Upper lobe of left lung (tissue), 4 donors: ENCODE measurements at regions not wholly inside any gene's neighbourhood (a gene's known extent, or its start where the extent isn't known, plus 50 kb on each side); places are given as distances from the start of the nearest gene placed in this dataset.

Source experiments
- EP300 ChIP-seq, 4 donors: sonication (generic); formaldehyde crosslinking; IDR thresholded peaks; one replicate each; pipeline ENCODE4 v1.5.1; 2017; ENCODE audit warnings: antibody characterized with exemption in 4 of 4, control low read depth in 2 of 4
- POLR2A ChIP-seq, 4 donors: fragments of 450-650 bp; IDR thresholded peaks; one replicate each; pipeline ENCODE4 v1.5.1; 2016 to 2017; ENCODE audit warnings: antibody characterized with exemption in 4 of 4, mild to moderate bottlenecking in 2 of 4
- POLR2AphosphoS5 ChIP-seq, 2 donors: sonication (generic); formaldehyde crosslinking; IDR thresholded peaks; one replicate each; pipeline ENCODE4 v1.5.1; 2017; ENCODE audit warnings: antibody characterized with exemption in 2 of 2
- TF ChIP-seq, protein P1 (sequence below), 6 experiments: fragments of 450-650 bp in 4 of 6; fragments of 200-600 bp in 2 of 6; sonication (generic) in 2 of 6; IDR thresholded peaks; one replicate each; pipeline ENCODE4 v1.5.1; 2016 to 2019; ENCODE audit warnings: antibody characterized with exemption in 6 of 6

DNA sequence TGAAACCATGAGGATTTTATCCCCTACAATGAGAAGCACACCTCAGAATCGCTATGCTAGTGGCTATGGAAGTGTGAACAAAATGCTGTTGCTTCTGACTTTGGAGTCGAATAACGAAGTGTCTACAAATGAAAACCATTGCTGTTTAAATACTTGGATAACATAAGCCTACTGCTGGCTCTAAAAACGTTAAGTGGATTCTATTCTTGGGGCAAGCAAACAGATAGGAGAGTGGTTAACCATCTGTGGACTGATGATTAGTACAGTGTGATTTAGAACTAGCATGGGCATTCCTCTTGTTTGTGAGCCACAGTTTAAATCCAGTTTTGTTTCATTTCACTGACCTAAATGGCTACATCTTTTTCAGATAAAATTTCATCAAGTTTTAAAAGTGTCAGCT, 109.7 kb upstream of the PNPLA4 start:
- TF ChIP-seq, protein P1, sequence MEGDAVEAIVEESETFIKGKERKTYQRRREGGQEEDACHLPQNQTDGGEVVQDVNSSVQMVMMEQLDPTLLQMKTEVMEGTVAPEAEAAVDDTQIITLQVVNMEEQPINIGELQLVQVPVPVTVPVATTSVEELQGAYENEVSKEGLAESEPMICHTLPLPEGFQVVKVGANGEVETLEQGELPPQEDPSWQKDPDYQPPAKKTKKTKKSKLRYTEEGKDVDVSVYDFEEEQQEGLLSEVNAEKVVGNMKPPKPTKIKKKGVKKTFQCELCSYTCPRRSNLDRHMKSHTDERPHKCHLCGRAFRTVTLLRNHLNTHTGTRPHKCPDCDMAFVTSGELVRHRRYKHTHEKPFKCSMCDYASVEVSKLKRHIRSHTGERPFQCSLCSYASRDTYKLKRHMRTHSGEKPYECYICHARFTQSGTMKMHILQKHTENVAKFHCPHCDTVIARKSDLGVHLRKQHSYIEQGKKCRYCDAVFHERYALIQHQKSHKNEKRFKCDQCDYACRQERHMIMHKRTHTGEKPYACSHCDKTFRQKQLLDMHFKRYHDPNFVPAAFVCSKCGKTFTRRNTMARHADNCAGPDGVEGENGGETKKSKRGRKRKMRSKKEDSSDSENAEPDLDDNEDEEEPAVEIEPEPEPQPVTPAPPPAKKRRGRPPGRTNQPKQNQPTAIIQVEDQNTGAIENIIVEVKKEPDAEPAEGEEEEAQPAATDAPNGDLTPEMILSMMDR (IDR thresholded peaks at IDR 0.05), result no peak
- TF ChIP-seq POLR2A (IDR thresholded peaks at IDR 0.05), result no peak
- no peak for TF ChIP-seq POLR2AphosphoS5 (IDR thresholded peaks at IDR 0.05)
- no peak for TF ChIP-seq EP300 (IDR thresholded peaks at IDR 0.05)
